Nephron (organoid): ENCODE measurements at regions not wholly inside any gene's neighbourhood (a gene's known extent, or its start where the extent isn't known, plus 50 kb on each side); places are given as distances from the start of the nearest gene placed in this dataset.

Experiments
- H3K27ac Mint-ChIP-seq, 3 experiments: 2 replicates each; pipeline ENCODE4 v1.8.0; 2020; ENCODE audit warnings: mixed read lengths in 3 of 3, mild to moderate bottlenecking in 2 of 3, moderate library complexity in 1 of 3
- H3K27me3 Mint-ChIP-seq: 2 replicates; pipeline ENCODE4 v1.8.0; 2021; ENCODE audit warnings: low read depth, mild to moderate bottlenecking, moderate library complexity, mixed read lengths
- H3K36me3 Mint-ChIP-seq: 2 replicates; pipeline ENCODE4 v1.8.0; 2020; ENCODE audit warnings: low read depth, mixed read lengths
- H3K4me1 Mint-ChIP-seq: 2 replicates; pipeline ENCODE4 v1.8.0; 2020; ENCODE audit warnings: mixed read lengths
- H3K4me3 Mint-ChIP-seq, 3 experiments: 2 replicates each; pipeline ENCODE4 v1.8.0; 2020; ENCODE audit warnings: mild to moderate bottlenecking in 3 of 3, mixed read lengths in 3 of 3, moderate library complexity in 2 of 3
- H3K9me3 Mint-ChIP-seq: 2 replicates; pipeline ENCODE4 v1.8.0; 2020; ENCODE audit warnings: mixed read lengths
- TF ChIP-seq, protein P1 (sequence below), 3 experiments: fragments of 200-600 bp; sonication (generic); IDR thresholded peaks; one replicate each; pipeline ENCODE4 v1.5.0; 2021; ENCODE audit warnings: antibody characterized with exemption in 3 of 3; ENCODE audit not compliant: unreplicated experiment in 3 of 3

DNA sequence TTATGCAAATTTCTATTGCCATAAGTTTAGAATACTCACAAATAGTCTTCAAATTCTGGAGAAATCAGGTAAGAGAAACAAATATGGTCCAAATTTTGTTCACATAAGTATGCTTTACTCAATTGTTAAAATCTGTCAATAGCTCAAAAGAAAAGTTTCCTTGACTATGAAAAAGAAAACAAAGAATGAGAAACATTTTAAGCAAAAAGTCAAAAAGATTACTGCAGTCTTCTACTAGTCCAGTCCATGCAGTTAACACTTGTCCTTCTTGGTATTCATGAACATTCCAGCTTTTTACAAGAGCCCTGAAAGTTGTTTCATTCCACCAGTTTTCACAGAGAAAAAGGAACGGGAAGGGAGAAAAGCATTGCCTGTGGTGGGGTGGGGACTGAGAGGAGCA, 54.7 kb upstream of the ZXDA start:
- TF ChIP-seq, protein P1, sequence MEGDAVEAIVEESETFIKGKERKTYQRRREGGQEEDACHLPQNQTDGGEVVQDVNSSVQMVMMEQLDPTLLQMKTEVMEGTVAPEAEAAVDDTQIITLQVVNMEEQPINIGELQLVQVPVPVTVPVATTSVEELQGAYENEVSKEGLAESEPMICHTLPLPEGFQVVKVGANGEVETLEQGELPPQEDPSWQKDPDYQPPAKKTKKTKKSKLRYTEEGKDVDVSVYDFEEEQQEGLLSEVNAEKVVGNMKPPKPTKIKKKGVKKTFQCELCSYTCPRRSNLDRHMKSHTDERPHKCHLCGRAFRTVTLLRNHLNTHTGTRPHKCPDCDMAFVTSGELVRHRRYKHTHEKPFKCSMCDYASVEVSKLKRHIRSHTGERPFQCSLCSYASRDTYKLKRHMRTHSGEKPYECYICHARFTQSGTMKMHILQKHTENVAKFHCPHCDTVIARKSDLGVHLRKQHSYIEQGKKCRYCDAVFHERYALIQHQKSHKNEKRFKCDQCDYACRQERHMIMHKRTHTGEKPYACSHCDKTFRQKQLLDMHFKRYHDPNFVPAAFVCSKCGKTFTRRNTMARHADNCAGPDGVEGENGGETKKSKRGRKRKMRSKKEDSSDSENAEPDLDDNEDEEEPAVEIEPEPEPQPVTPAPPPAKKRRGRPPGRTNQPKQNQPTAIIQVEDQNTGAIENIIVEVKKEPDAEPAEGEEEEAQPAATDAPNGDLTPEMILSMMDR (IDR thresholded peaks at IDR 0.05; ENCODE audit: unreplicated experiment in 3 of 3): no peak
- Mint-ChIP-seq H3K4me3 (no peak overlapping the region), H3K4me1 (no peaks in the 10 kb centered on the region), H3K27me3 (no peaks in the 10 kb centered on the region), H3K27ac (no peak overlapping the region), H3K9me3 (peaks cover 43% of the 10 kb centered on the region), H3K36me3 (no peaks in the 10 kb centered on the region)
